NCI-H748 (cell line): ENCODE measurements at regions not wholly inside any gene's neighbourhood (a gene's known extent, or its start where the extent isn't known, plus 50 kb on each side); places are given as distances from the start of the nearest gene placed in this dataset.
A peak's percentile ranks its signal among the peaks of the same experiment; 100 is the strongest.
"Not testable (repeated sequence)": the region's sequence is repeated elsewhere in the genome, so short reads cannot be mapped to it uniquely, and the experiment has no call there.

Source experiments
- DNase-seq: peaks from one replicate; lab custom pipeline; 2025; ENCODE audit not compliant: unreplicated experiment; lab: John Stamatoyannopoulos, UW

- no peak for DNase-seq
Measured at GRCh38 chr14:44873536-44873935, 88.2 kb downstream of the KLHL28 start.

GRCh38 chr14:44866770-44867169 is 95.0 kb downstream of the KLHL28 start:
- DNase-seq, result no peak

GRCh38 chr14:44866322-44866721 is 95.4 kb downstream of the KLHL28 start:
- no peak for DNase-seq

GRCh38 chr14:44863271-44863670 is 98.5 kb downstream of the KLHL28 start:
- no peak for DNase-seq

GRCh38 chr14:44854114-44854513 is 107.6 kb downstream of the KLHL28 start:
- DNase-seq, result no peak

- no peak for DNase-seq
Measured at GRCh38 chr14:44847526-44848309, 114.0 kb downstream of the KLHL28 start.

GRCh38 chr14:44846232-44846824 is 115.4 kb downstream of the KLHL28 start:
- DNase-seq, result peak; percentile 68

- not testable (repeated sequence) for DNase-seq
Measured at GRCh38 chr14:44835928-44836327, 125.8 kb downstream of the KLHL28 start.

- no peak for DNase-seq
Measured at GRCh38 chr14:44833376-44834060, 128.2 kb downstream of the KLHL28 start.

- DNase-seq, result no peak
Measured at GRCh38 chr14:44830371-44830770, 131.4 kb downstream of the KLHL28 start.

GRCh38 chr14:44829021-44829420 is 132.7 kb downstream of the KLHL28 start:
- no peak for DNase-seq

GRCh38 chr14:44828023-44828422 is 133.7 kb downstream of the KLHL28 start:
- DNase-seq, result no peak

GRCh38 chr14:44820230-44820964 is 141.3 kb downstream of the KLHL28 start:
- no peak for DNase-seq

GRCh38 chr14:44814196-44814595 is 147.6 kb downstream of the KLHL28 start:
- no peak for DNase-seq

- DNase-seq, result no peak
Measured at GRCh38 chr14:44812672-44813071, 149.1 kb downstream of the KLHL28 start.

GRCh38 chr14:44804391-44804790 is 157.4 kb downstream of the KLHL28 start:
- DNase-seq, result no peak

GRCh38 chr14:44803239-44803905 is 158.4 kb downstream of the KLHL28 start:
- peak; percentile 78 for DNase-seq

GRCh38 chr14:44798386-44799242 is 163.1 kb downstream of the KLHL28 start:
- no peak for DNase-seq

- DNase-seq, result peak; percentile 37
Measured at GRCh38 chr14:44795725-44796124, 166.0 kb downstream of the KLHL28 start.

- DNase-seq, result no peak
Measured at GRCh38 chr14:44791730-44792129, 170.0 kb downstream of the KLHL28 start.
